SK-N-SH (cell line): ENCODE measurements at regions not wholly inside any gene's neighbourhood (a gene's known extent, or its start where the extent isn't known, plus 50 kb on each side); places are given as distances from the start of the nearest gene placed in this dataset.

ENCODE experiments used
- CTCF ChIA-PET: fragments of 300-600, 350-600 bp; formaldehyde crosslinking; extraction: SDS; loops from one replicate; lab custom pipeline; 2021; lab: Yijun Ruan, JAX
- POLR2A ChIA-PET: fragments of 350-600 bp; sonication (Branson Sonifier 250); formaldehyde crosslinking; extraction: SDS; loops from one replicate; lab custom pipeline; 2020; ENCODE audit warnings: antibody characterized with exemption, inconsistent platforms; lab: Yijun Ruan, JAX
- DNase-seq: peaks from one replicate; pipeline ENCODE4 v3.0.0; 2012
- H2AFZ ChIP-seq: fragments of 200-600 bp; sonication (generic); 2 replicates; pipeline ENCODE4 v1.8.1; 2016; ENCODE audit warnings: antibody characterized with exemption, mild to moderate bottlenecking, low read depth
- H3F3A ChIP-seq: fragments of 200-600 bp; sonication (generic); replicated peaks from 2 replicates; pipeline ENCODE3; 2016; ENCODE audit warnings: antibody characterized with exemption, mild to moderate bottlenecking; ENCODE audit not compliant: insufficient read depth
- H3K27ac ChIP-seq, 2 experiments: fragments of 200-500 bp in 1 of 2; fragments of 200-600 bp in 1 of 2; sonication (Bioruptor generic) in 1 of 2; sonication (generic), shearing (Covaris generic) in 1 of 2; 2 replicates each; pipeline versions ENCODE4 v1.5.1 to v1.6.1; 2014 to 2016; ENCODE audit warnings: low read depth in 2 of 2, inconsistent platforms in 1 of 2, low read length in 1 of 2, mild to moderate bottlenecking in 1 of 2, mixed read lengths in 1 of 2
- H3K27me3 ChIP-seq: fragments of 200-600 bp; sonication (generic), shearing (Covaris generic); 2 replicates; pipeline ENCODE4 v1.6.1; 2016; ENCODE audit warnings: mixed run types; ENCODE audit not compliant: insufficient read depth
- H3K36me3 ChIP-seq, 2 experiments: fragments of 200-500 bp in 1 of 2; fragments of 200-600 bp in 1 of 2; sonication (Bioruptor generic) in 1 of 2; sonication (generic) in 1 of 2; replicated peaks in 1 of 2; 2 replicates each; pipeline versions ENCODE3 to v1.5.1; 2014 to 2016; ENCODE audit warnings: low read length in 1 of 2, mild to moderate bottlenecking in 1 of 2; ENCODE audit not compliant: insufficient read depth in 2 of 2, control insufficient read depth in 1 of 2
- H3K4me1 ChIP-seq, 2 experiments: fragments of 200-500 bp in 1 of 2; fragments of 200-600 bp in 1 of 2; sonication (Bioruptor generic) in 1 of 2; sonication (generic), shearing (Covaris generic) in 1 of 2; 2 replicates each; pipeline versions ENCODE4 v1.5.1 to v1.6.1; 2014 to 2016; ENCODE audit warnings: low read depth in 1 of 2, low read length in 1 of 2, mixed run types in 1 of 2; ENCODE audit not compliant: insufficient read depth in 2 of 2, control insufficient read depth in 1 of 2
- H3K4me2 ChIP-seq: fragments of 200-600 bp; sonication (generic), shearing (Covaris generic); 2 replicates; pipeline ENCODE4 v1.6.1; 2017; ENCODE audit warnings: mixed run types
- H3K4me3 ChIP-seq, 2 experiments: fragments of 200-500 bp in 1 of 2; fragments of 200-600 bp in 1 of 2; sonication (Bioruptor generic) in 1 of 2; sonication (generic), shearing (Covaris generic) in 1 of 2; 2 replicates each; pipeline versions ENCODE4 v1.5.1 to v1.8.1; 2014 to 2016; ENCODE audit warnings: low read depth in 2 of 2, inconsistent platforms in 1 of 2, low read length in 1 of 2, mild to moderate bottlenecking in 1 of 2, mixed read lengths in 1 of 2, moderate library complexity in 1 of 2
- H3K79me2 ChIP-seq: fragments of 200-600 bp; sonication (generic); 2 replicates; pipeline ENCODE4 v1.8.1; 2017; ENCODE audit warnings: mild to moderate bottlenecking; ENCODE audit not compliant: insufficient read depth
- H3K9ac ChIP-seq: fragments of 200-600 bp; sonication (generic); 2 replicates; pipeline ENCODE4 v1.6.1; 2017; ENCODE audit warnings: mixed run types
- H3K9me2 ChIP-seq: fragments of 200-600 bp; sonication (generic); 2 replicates; pipeline ENCODE4 v1.6.1; 2017; ENCODE audit warnings: mixed run types
- H3K9me3 ChIP-seq: fragments of 200-600 bp; sonication (generic); 2 replicates; pipeline ENCODE4 v1.6.1; 2017; ENCODE audit warnings: mixed run types, mild to moderate bottlenecking, moderate library complexity
- H4K20me1 ChIP-seq: fragments of 200-600 bp; sonication (generic); 2 replicates; pipeline ENCODE4 v1.6.1; 2017; ENCODE audit warnings: mild to moderate bottlenecking, mixed run types; ENCODE audit not compliant: insufficient read depth
- EP300 ChIP-seq, 2 experiments: IDR thresholded peaks; 2 replicates each; pipeline versions ENCODE4 v1.4.0 to v1.6.1; 2012; ENCODE audit warnings: borderline replicate concordance in 1 of 2, low read depth in 1 of 2, low read length in 1 of 2
- FOXJ3 ChIP-seq: sonication (generic); formaldehyde crosslinking; IDR thresholded peaks from 2 replicates; pipeline ENCODE4 v1.5.1; 2020; ENCODE audit warnings: mild to moderate bottlenecking, missing genetic modification reagents
- FOXM1 ChIP-seq: IDR thresholded peaks from 2 replicates; pipeline ENCODE4 v1.4.0; 2012; ENCODE audit warnings: low read depth, mild to moderate bottlenecking
- GABPA ChIP-seq: IDR thresholded peaks from 2 replicates; pipeline ENCODE4 v1.4.0; 2012; ENCODE audit warnings: low read depth, mild to moderate bottlenecking
- GATA2 ChIP-seq: sonication (generic); formaldehyde crosslinking; IDR thresholded peaks from 2 replicates; pipeline ENCODE4 v1.5.0; 2020; ENCODE audit warnings: mild to moderate bottlenecking, missing genetic modification reagents
- MEF2A ChIP-seq: IDR thresholded peaks from 2 replicates; pipeline ENCODE4 v1.4.0; 2012; ENCODE audit warnings: low read depth, borderline replicate concordance
- NFIC ChIP-seq: IDR thresholded peaks from 2 replicates; pipeline ENCODE4 v1.4.0; 2012; ENCODE audit warnings: borderline replicate concordance
- NRF1 ChIP-seq: IDR thresholded peaks from 2 replicates; pipeline ENCODE4 v1.6.1; 2012; ENCODE audit warnings: low read depth, mild to moderate bottlenecking, low read length
- POLR2AphosphoS5 ChIP-seq: IDR thresholded peaks from 2 replicates; pipeline ENCODE4 v1.6.1; 2012; ENCODE audit warnings: low read depth, low read length
- RAD21 ChIP-seq: IDR thresholded peaks from 2 replicates; pipeline ENCODE4 v1.6.1; 2012; ENCODE audit warnings: mild to moderate bottlenecking, low read length
- RCOR1 ChIP-seq: fragments of 150-350 bp; IDR thresholded peaks from 2 replicates; pipeline ENCODE4 v1.6.1; 2017; ENCODE audit warnings: antibody characterized with exemption, low read length
- REST ChIP-seq: IDR thresholded peaks from 2 replicates; pipeline ENCODE4 v1.6.1; 2012; ENCODE audit warnings: mild to moderate bottlenecking, low read depth, low read length, moderate library complexity
- RXRA ChIP-seq: IDR thresholded peaks from 2 replicates; pipeline ENCODE4 v1.4.0; 2012; ENCODE audit warnings: low read depth, mild to moderate bottlenecking, borderline replicate concordance
- TAF1 ChIP-seq: IDR thresholded peaks from 2 replicates; pipeline ENCODE4 v1.6.1; 2012; ENCODE audit warnings: low read depth, mild to moderate bottlenecking, low read length, moderate library complexity, borderline replicate concordance
- TCF12 ChIP-seq: IDR thresholded peaks from 2 replicates; pipeline ENCODE4 v1.4.0; 2012
- TEAD4 ChIP-seq: IDR thresholded peaks from 2 replicates; pipeline ENCODE4 v1.4.0; 2012; ENCODE audit warnings: mild to moderate bottlenecking, borderline replicate concordance; ENCODE audit not compliant: insufficient read depth
- USF2 ChIP-seq: fragments of 150-350 bp; IDR thresholded peaks from 2 replicates; pipeline ENCODE4 v1.6.1; 2017; ENCODE audit warnings: antibody characterized with exemption, low read length, low read depth, borderline replicate concordance
- YY1 ChIP-seq: IDR thresholded peaks from 2 replicates; pipeline ENCODE4 v1.4.0; 2012; ENCODE audit warnings: low read depth, mild to moderate bottlenecking
- ZBTB33 ChIP-seq: IDR thresholded peaks from 2 replicates; pipeline ENCODE4 v1.4.0; 2012; ENCODE audit warnings: low read depth, borderline replicate concordance
- WGBS: methylation state at CpG from one replicate; pipeline ENCODE4 v1.1.6; 2017; ENCODE audit warnings: low lambda C conversion rate; 5-methylcytosine and 5-hydroxymethylcytosine counted together

DNA sequence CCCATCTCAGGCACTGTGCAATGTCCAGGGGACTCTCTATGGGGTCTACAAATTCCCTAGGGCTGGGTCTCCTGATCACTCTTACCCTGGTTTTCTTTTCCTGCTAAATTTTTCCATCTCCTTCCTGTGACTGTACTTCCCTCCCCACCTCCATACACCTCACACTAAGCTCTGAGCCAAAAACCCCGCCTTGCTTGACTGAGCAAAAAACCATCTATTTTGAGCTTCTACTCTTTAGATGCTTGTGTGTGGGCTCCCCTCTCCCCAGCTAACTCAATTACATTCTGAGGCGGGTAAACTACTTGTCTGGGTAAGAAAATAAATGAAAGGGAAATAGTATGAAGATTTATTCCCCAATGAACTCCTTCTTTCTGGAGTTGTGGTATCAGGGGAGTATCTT, 187.9 kb downstream of the PTPRU start:
- Histone ChIP-seq H3K9me3 (no peaks in the 10 kb centered on the region), H3K4me2 (no peak overlapping the region), H3K27ac (no peak overlapping the region), H3F3A (no peaks in the 10 kb centered on the region), H3K4me3 (no peak overlapping the region), H3K4me1 (peaks cover 0 to 27% of the 10 kb centered on the region in 2 experiments; a peak in 2 of 4 replicates), H3K27me3 (no peaks in the 10 kb centered on the region), H4K20me1 (no peaks in the 10 kb centered on the region), H3K9me2 (no peaks in the 10 kb centered on the region), H3K36me3 (no peaks in the 10 kb centered on the region), H2AFZ (no peak overlapping the region), H3K9ac (no peak overlapping the region), H3K79me2 (no peaks in the 10 kb centered on the region)
- TF ChIP-seq REST (no peak), RXRA (no peak), FOXJ3 (CRISPR knock-in tag) (no peak), USF2 (no peak), TCF12 (no peak)
- ChIA-PET POLR2A (no interaction called here), CTCF (interaction anchor here (0.8 to 1.0 kb wide), 2 partner anchors 8 to 9 kb away, joined by 4 to 5 read pairs; no protein-coding TSS in a partner anchor)
- WGBS = 34% methylated on average over 2 of the region's 2 CpGs
- DNase-seq = no peak

DNA sequence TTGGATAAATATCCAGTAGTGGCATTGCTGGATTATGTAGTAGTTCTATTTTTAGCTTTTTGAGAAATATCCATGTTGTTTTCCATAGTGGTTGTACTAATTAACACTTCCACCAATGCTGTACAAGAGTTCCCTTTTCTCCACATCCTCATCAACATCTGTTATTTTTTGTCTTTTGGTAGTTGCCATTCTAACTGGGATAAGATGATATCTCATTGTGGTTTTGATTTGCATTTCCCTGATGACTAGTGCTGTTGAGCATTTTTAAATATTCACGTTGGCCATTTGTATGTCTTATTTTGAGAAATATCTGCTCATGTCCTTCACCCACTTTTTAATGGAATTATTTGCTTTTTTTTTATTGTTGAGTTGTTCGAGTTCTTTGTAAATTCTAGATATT, 183.9 kb downstream of the PTPRU start:
- Histone ChIP-seq H3K27me3 (no peaks in the 10 kb centered on the region), H3K36me3 (no peaks in the 10 kb centered on the region), H3K27ac (no peak overlapping the region), H3F3A (no peaks in the 10 kb centered on the region), H3K9me2 (no peaks in the 10 kb centered on the region), H3K4me3 (no peak overlapping the region), H2AFZ (no peak overlapping the region), H3K4me2 (no peak overlapping the region), H3K79me2 (no peaks in the 10 kb centered on the region), H3K9ac (no peak overlapping the region), H3K9me3 (no peaks in the 10 kb centered on the region), H4K20me1 (no peaks in the 10 kb centered on the region), H3K4me1 (peaks cover 0 to 15% of the 10 kb centered on the region in 2 experiments; a peak in 1 of 4 replicates)
- DNase-seq = no peak
- TF ChIP-seq RCOR1 = no peak
- no peak for TF ChIP-seq GATA2 (CRISPR knock-in tag)
- TF ChIP-seq TAF1 = no peak
- no peak for TF ChIP-seq MEF2A
- no peak for TF ChIP-seq GABPA
- no peak for TF ChIP-seq NFIC
- TF ChIP-seq RAD21 = no peak
- no peak for TF ChIP-seq NRF1
- no peak for TF ChIP-seq ZBTB33
- TF ChIP-seq USF2 = no peak
- TF ChIP-seq EP300 (IDR thresholded peaks at IDR 0.05; ENCODE audit: borderline replicate concordance in 1 of 2, low read depth in 1 of 2, low read length in 1 of 2) = no peak
- TF ChIP-seq YY1 = no peak
- no peak for TF ChIP-seq RXRA
- TF ChIP-seq FOXJ3 (CRISPR knock-in tag) = no peak
- TF ChIP-seq POLR2AphosphoS5 = no peak
- TF ChIP-seq TEAD4 = no peak
- TF ChIP-seq FOXM1 = no peak
- 15% methylated on average over 2 of the region's 2 CpGs for WGBS
- CTCF ChIA-PET = interaction anchor here (1.3 kb wide), 1 partner anchor 24 kb away, joined by 3 read pairs; no protein-coding TSS in a partner anchor
- POLR2A ChIA-PET = no interaction called here
